ENCODE measurements at regions not wholly inside any gene's neighbourhood (a gene's known extent, or its start where the extent isn't known, plus 50 kb on each side); places are given as distances from the start of the nearest gene placed in this dataset.

- H3K9me3 ChIP-seq: no peaks in the 10 kb centered on the region
- H3K4me3 ChIP-seq: no peak overlapping the region
- WGBS, 5 donors: 11 to 23% (median 19%) methylated on average over 2 of the region's 2 CpGs
- no peaks in the 10 kb centered on the region for H3K27me3 ChIP-seq (replicated peaks in 1 of 7)
- DNase-seq: no peak
- no peak overlapping the region for H3K27ac ChIP-seq
- TF ChIP-seq POLR2AphosphoS5 (IDR thresholded peaks at IDR 0.05): no peak
- no peak for TF ChIP-seq POLR2A (IDR thresholded peaks at IDR 0.05)
- no peak for TF ChIP-seq CTCF (IDR thresholded peaks at IDR 0.05 in 8 of 11, conservative IDR thresholded peaks at IDR 0.05 in 3 of 11)
- intact Hi-C loops (cut with DNase I; ENCODE audit: low total_unique reads): no loop called here
- peaks cover 0 to 39% (median 12%) of the 10 kb centered on the region in 6 donors for H3K4me1 ChIP-seq
- no peaks in the 10 kb centered on the region for H3K36me3 ChIP-seq
Measured at GRCh38 chr9:660227-660626, 181.3 kb upstream of the DMRT1 start.

GRCh38 chr9:663541-663940 is 178.0 kb upstream of the DMRT1 start:
- H3K27me3 ChIP-seq (replicated peaks in 1 of 7): no peaks in the 10 kb centered on the region
- peaks cover 0 to 1% (median 0%) of the 10 kb centered on the region in 8 donors for H3K9me3 ChIP-seq
- TF ChIP-seq POLR2AphosphoS5 (IDR thresholded peaks at IDR 0.05) (no peak), POLR2A (IDR thresholded peaks at IDR 0.05) (no peak), CTCF (IDR thresholded peaks at IDR 0.05 in 8 of 11, conservative IDR thresholded peaks at IDR 0.05 in 3 of 11) (no peak)
- H3K27ac ChIP-seq: no peak overlapping the region
- WGBS, 5 donors: 15 to 35% (median 27%) methylated on average over 3 of the region's 3 CpGs
- H3K36me3 ChIP-seq: no peaks in the 10 kb centered on the region
- no peak overlapping the region for H3K4me3 ChIP-seq
- H3K4me1 ChIP-seq: peaks cover 0 to 15% (median 0%) of the 10 kb centered on the region in 6 donors
- intact Hi-C loops (cut with DNase I; ENCODE audit: low total_unique reads): no loop called here
- no peak for DNase-seq

GRCh38 chr9:665296-665695 is 176.2 kb upstream of the DMRT1 start:
- 88 to 99% (median 98%) methylated on average over 2 of the region's 2 CpGs for WGBS, 5 donors
- H3K4me1 ChIP-seq: peaks cover 0 to 5% (median 0%) of the 10 kb centered on the region in 6 donors
- H3K27me3 ChIP-seq (replicated peaks in 1 of 7): no peaks in the 10 kb centered on the region
- intact Hi-C loops (cut with DNase I; ENCODE audit: low total_unique reads): no loop called here
- no peak overlapping the region for H3K27ac ChIP-seq
- H3K9me3 ChIP-seq: peaks cover 0 to 19% (median 17%) of the 10 kb centered on the region in 8 donors
- no peak overlapping the region for H3K4me3 ChIP-seq
- TF ChIP-seq POLR2A (IDR thresholded peaks at IDR 0.05) (no peak), CTCF (IDR thresholded peaks at IDR 0.05 in 8 of 11, conservative IDR thresholded peaks at IDR 0.05 in 3 of 11) (no peak), POLR2AphosphoS5 (IDR thresholded peaks at IDR 0.05) (no peak)
- no peaks in the 10 kb centered on the region for H3K36me3 ChIP-seq
- DNase-seq: no peak

- no peak for DNase-seq
- Histone ChIP-seq H3K9me3 (peaks cover 0 to 22% (median 20%) of the 10 kb centered on the region in 8 donors), H3K4me3 (no peak overlapping the region), H3K27ac (no peak overlapping the region), H3K27me3 (replicated peaks in 1 of 7) (no peaks in the 10 kb centered on the region), H3K36me3 (no peaks in the 10 kb centered on the region), H3K4me1 (peaks cover 0 to 2% (median under 1%) of the 10 kb centered on the region in 6 donors)
- intact Hi-C loops (cut with DNase I; ENCODE audit: low total_unique reads): no loop called here
- WGBS, 5 donors: 96 to 100% (median 100%) methylated on average over 2 of the region's 2 CpGs
- no peak for TF ChIP-seq POLR2A (IDR thresholded peaks at IDR 0.05)
- no peak for TF ChIP-seq CTCF (IDR thresholded peaks at IDR 0.05 in 8 of 11, conservative IDR thresholded peaks at IDR 0.05 in 3 of 11)
- no peak for TF ChIP-seq POLR2AphosphoS5 (IDR thresholded peaks at IDR 0.05)
Measured at GRCh38 chr9:671997-672396, 169.5 kb upstream of the DMRT1 start.
